Loucy (cell line): ENCODE measurements at regions not wholly inside any gene's neighbourhood (a gene's known extent, or its start where the extent isn't known, plus 50 kb on each side); places are given as distances from the start of the nearest gene placed in this dataset.

Source experiments
- H2AFZ ChIP-seq: fragments of 200-600 bp; sonication (generic); 2 replicates; pipeline ENCODE4 v1.6.0; 2016; ENCODE audit warnings: antibody characterized with exemption, mild to moderate bottlenecking, low read length, moderate library complexity
- H3F3A ChIP-seq: fragments of 200-600 bp; 2 replicates; pipeline ENCODE4 v1.6.0; 2016; ENCODE audit warnings: antibody characterized with exemption, low read depth, mild to moderate bottlenecking
- H3K27me3 ChIP-seq: fragments of 200-600 bp; sonication (generic); 2 replicates; pipeline ENCODE4 v1.6.1; 2014; ENCODE audit warnings: low read length, mild to moderate bottlenecking; ENCODE audit not compliant: insufficient read depth, poor library complexity, severe bottlenecking
- H3K36me3 ChIP-seq: fragments of 200-600 bp; sonication (generic); 2 replicates; pipeline ENCODE4 v1.6.1; 2016; ENCODE audit warnings: low read length; ENCODE audit not compliant: insufficient read depth
- H3K4me1 ChIP-seq: fragments of 200-600 bp; sonication (generic); 2 replicates; pipeline ENCODE4 v1.5.1; 2014; ENCODE audit warnings: low read length, mild to moderate bottlenecking; ENCODE audit not compliant: insufficient read depth, poor library complexity, severe bottlenecking
- H3K4me2 ChIP-seq: fragments of 200-600 bp; sonication (generic); 2 replicates; pipeline ENCODE4 v1.6.0; 2014; ENCODE audit warnings: antibody characterized with exemption, low read length, low read depth, mild to moderate bottlenecking; ENCODE audit not compliant: poor library complexity, severe bottlenecking
- H3K4me3 ChIP-seq: fragments of 200-600 bp; sonication (generic); 2 replicates; pipeline ENCODE4 v1.5.1; 2014; ENCODE audit warnings: low read length, mild to moderate bottlenecking, mixed read lengths; ENCODE audit not compliant: poor library complexity, severe bottlenecking
- H3K79me2 ChIP-seq: fragments of 200-600 bp; sonication (generic); 2 replicates; pipeline ENCODE4 v1.6.1; 2014; ENCODE audit warnings: low read length; ENCODE audit not compliant: insufficient read depth
- H3K9ac ChIP-seq: fragments of 200-600 bp; sonication (generic); 2 replicates; pipeline ENCODE4 v1.6.0; 2014; ENCODE audit warnings: mild to moderate bottlenecking, low read depth, low read length, moderate library complexity; ENCODE audit not compliant: poor library complexity, severe bottlenecking
- H3K9me2 ChIP-seq: fragments of 200-600 bp; sonication (generic); replicated peaks from 2 replicates; pipeline ENCODE4 v1.6.1; 2016; ENCODE audit warnings: low read depth, low read length, mixed read lengths
- H3K9me3 ChIP-seq: fragments of 200-600 bp; sonication (generic); 2 replicates; pipeline ENCODE4 v1.6.1; 2014; ENCODE audit warnings: mild to moderate bottlenecking, antibody characterized with exemption, low read length, low read depth; ENCODE audit not compliant: insufficient read depth
- H4K20me1 ChIP-seq: fragments of 200-600 bp; sonication (generic); 2 replicates; pipeline ENCODE4 v1.6.0; 2014; ENCODE audit warnings: antibody characterized with exemption, low read length, mild to moderate bottlenecking; ENCODE audit not compliant: insufficient read depth, poor library complexity, severe bottlenecking
- EZH2phosphoT487 ChIP-seq: fragments of 200-600 bp; IDR thresholded peaks from 2 replicates; pipeline ENCODE4 v1.6.1; 2018; ENCODE audit warnings: antibody characterized with exemption, mild to moderate bottlenecking, moderate library complexity, borderline replicate concordance
- TF ChIP-seq, protein P1 (sequence below): fragments of 200-600 bp; sonication (generic); conservative IDR thresholded peaks from 2 replicates; pipeline ENCODE4 v1.5.1; 2014; ENCODE audit warnings: mild to moderate bottlenecking, antibody characterized with exemption, low read length

DNA sequence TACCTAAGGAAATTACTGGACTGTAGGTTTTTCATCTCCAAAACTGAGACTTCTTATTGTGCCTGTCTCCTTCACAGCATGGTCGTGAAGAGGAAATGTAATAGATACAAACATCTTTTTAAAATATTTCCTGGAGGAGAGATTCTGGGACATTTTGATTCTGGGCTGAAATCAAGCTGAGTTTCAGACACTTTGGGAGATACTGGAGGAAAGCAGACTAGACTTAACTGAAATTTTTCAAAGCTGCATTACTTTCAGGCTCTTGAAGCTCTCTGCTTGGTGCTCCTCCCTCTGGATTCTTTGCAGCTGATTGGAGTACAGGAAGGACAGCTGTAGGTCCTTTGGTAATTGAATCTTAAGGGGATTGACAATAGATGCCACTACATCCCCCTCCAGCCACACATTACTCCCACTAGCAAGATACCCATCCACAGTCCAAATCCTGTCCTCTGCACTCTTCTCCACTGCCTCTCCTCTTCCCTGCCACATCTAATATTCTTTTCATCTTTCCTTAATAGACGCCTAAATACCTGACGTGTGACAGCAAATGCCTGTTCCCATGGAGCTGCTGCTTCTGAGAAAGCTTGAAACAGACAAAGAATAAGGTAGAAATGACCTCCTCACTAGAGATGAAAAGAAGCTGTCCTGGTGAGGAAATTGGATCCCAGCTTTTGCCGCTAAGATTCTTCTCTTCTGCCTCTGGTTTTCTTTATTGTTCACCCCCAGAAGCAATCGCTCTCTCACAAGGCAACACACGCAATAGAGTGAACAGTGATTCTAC is 111.5 kb upstream of the PHYHIPL start:
- TF ChIP-seq EZH2phosphoT487, result no peak
- TF ChIP-seq, protein P1, sequence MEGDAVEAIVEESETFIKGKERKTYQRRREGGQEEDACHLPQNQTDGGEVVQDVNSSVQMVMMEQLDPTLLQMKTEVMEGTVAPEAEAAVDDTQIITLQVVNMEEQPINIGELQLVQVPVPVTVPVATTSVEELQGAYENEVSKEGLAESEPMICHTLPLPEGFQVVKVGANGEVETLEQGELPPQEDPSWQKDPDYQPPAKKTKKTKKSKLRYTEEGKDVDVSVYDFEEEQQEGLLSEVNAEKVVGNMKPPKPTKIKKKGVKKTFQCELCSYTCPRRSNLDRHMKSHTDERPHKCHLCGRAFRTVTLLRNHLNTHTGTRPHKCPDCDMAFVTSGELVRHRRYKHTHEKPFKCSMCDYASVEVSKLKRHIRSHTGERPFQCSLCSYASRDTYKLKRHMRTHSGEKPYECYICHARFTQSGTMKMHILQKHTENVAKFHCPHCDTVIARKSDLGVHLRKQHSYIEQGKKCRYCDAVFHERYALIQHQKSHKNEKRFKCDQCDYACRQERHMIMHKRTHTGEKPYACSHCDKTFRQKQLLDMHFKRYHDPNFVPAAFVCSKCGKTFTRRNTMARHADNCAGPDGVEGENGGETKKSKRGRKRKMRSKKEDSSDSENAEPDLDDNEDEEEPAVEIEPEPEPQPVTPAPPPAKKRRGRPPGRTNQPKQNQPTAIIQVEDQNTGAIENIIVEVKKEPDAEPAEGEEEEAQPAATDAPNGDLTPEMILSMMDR, result no peak
- no peaks in the 10 kb centered on the region for H4K20me1 ChIP-seq
- no peaks in the 10 kb centered on the region for H3K4me1 ChIP-seq
- H3K9me3 ChIP-seq, result no peaks in the 10 kb centered on the region
- no peak overlapping the region for H3K9ac ChIP-seq
- H3F3A ChIP-seq, result no peaks in the 10 kb centered on the region
- no peaks in the 10 kb centered on the region for H3K36me3 ChIP-seq
- no peak overlapping the region for H3K4me2 ChIP-seq
- H3K79me2 ChIP-seq, result no peaks in the 10 kb centered on the region
- no peak overlapping the region for H3K4me3 ChIP-seq
- no peak overlapping the region for H2AFZ ChIP-seq
- H3K27me3 ChIP-seq, result no peaks in the 10 kb centered on the region
- H3K9me2 ChIP-seq, result no peaks in the 10 kb centered on the region

DNA sequence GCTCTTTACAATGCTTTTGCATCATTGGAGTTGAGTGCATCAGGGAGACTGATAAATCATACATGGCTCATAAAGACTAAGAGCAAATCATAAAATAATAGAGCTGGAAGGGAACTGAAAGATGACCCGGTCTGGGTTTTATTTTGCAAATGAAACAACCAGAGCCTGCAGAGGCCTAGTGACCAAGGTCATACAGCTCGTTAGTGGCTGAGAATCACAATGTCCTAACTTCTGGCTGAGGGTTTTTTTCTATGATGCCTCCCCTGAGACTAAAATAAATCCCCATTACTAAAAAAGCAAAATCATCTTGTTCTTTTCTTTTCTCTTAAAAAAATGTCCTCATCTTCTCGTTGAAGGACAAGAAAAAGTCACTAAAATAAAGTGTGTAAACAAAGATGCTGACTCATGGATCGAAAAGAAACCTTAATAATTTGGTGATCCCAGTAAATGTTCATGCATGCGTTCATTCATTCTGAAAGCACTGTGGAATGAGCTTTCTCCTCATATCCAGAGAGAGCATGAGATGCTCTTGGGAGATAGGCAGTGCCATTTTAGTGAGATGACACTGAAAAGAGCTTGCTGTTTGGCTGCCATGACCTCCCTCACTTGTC is 107.8 kb upstream of the PHYHIPL start:
- no peaks in the 10 kb centered on the region for H3F3A ChIP-seq
- TF ChIP-seq EZH2phosphoT487, result no peak
- TF ChIP-seq, protein P1, result no peak
- H3K4me1 ChIP-seq, result no peaks in the 10 kb centered on the region

DNA sequence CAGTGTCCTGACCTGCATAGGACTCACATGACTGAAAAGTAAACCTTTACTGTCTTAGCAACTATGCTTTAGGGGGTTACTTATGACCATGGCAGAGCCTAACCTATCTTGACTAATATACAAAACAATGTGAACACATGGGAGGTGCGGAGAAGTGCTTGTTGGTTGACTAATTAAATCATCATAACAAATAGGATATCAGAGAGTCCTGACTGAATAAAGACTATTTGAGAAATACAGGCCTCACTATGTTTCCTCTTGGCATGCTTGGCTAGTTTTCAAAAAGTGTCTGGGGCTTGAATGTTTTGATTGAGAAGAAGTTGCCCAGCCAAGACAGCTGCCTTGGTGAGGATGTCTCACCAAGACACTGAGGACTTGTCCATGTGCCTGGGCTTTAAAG is 104.4 kb upstream of the PHYHIPL start:
- Histone ChIP-seq H3K4me1 (no peaks in the 10 kb centered on the region), H3F3A (no peaks in the 10 kb centered on the region), H3K4me3 (no peak overlapping the region), H3K79me2 (no peaks in the 10 kb centered on the region), H3K9ac (no peak overlapping the region), H3K27me3 (no peaks in the 10 kb centered on the region), H3K36me3 (no peaks in the 10 kb centered on the region), H4K20me1 (no peaks in the 10 kb centered on the region), H3K4me2 (no peak overlapping the region), H3K9me2 (0 out of 2 replicates have a peak, but pooled peaks cover 4% of the 10 kb centered on the region), H3K9me3 (no peaks in the 10 kb centered on the region), H2AFZ (no peak overlapping the region)
- no peak for TF ChIP-seq EZH2phosphoT487
- TF ChIP-seq, protein P1, result no peak

More for the DNA sequence above, 107.8 kb upstream of the PHYHIPL start:
- Histone ChIP-seq H3K79me2 (no peaks in the 10 kb centered on the region), H3K9ac (no peak overlapping the region), H3K9me2 (no peaks in the 10 kb centered on the region), H3K27me3 (no peaks in the 10 kb centered on the region), H2AFZ (no peak overlapping the region), H3K4me3 (no peak overlapping the region), H3K9me3 (no peaks in the 10 kb centered on the region), H4K20me1 (no peaks in the 10 kb centered on the region), H3K4me2 (no peak overlapping the region), H3K36me3 (no peaks in the 10 kb centered on the region)
